Mammary epithelial cell (primary cell): ENCODE measurements at regions not wholly inside any gene's neighbourhood (a gene's known extent, or its start where the extent isn't known, plus 50 kb on each side); places are given as distances from the start of the nearest gene placed in this dataset.

Source experiments
- CTCF ChIP-seq, 2 donors: IDR thresholded peaks in 1 of 2; conservative IDR thresholded peaks in 1 of 2; 2 replicates each; pipeline ENCODE4 v1.5.1; 2011 to 2012; ENCODE audit warnings: inconsistent platforms in 2 of 2, low read length in 2 of 2, mild to moderate bottlenecking in 2 of 2, control low read depth in 1 of 2, low read depth in 1 of 2; ENCODE audit not compliant: insufficient read depth in 1 of 2; ENCODE audit errors: extremely low read depth in 1 of 2
- EZH2 ChIP-seq: IDR thresholded peaks from 2 replicates; pipeline ENCODE4 v1.6.1; 2012; ENCODE audit warnings: low read length, inconsistent platforms, borderline replicate concordance

DNA sequence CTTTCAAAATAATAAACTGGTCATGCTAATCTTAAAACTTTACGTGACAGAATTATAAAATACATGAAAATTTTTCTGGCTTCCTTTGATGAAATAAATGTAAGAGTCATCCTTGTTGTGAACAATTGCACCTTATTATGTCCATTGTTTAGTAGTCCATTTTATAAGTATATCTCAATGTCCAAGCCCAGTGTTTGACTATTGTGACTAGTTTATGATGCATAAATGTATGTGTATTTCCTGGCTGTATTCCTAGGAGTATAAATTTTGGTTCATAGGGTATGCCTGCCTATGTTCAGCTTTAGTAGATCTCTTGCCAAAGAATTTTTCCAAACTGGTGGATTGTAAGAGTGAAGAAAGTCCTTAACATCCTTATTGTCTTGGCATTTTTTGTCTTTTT lies 2895.5 kb upstream of the PCDH20 start:
- TF ChIP-seq CTCF (conservative IDR thresholded peaks at IDR 0.05 in 1 of 2, IDR thresholded peaks at IDR 0.05 in 1 of 2; ENCODE audit: extremely low read depth in 1 of 2, insufficient read depth in 1 of 2, low read depth in 1 of 2, low read length in 2 of 2): no peak
- no peak for TF ChIP-seq EZH2
